PC-9 (cell line): ENCODE measurements at regions not wholly inside any gene's neighbourhood (a gene's known extent, or its start where the extent isn't known, plus 50 kb on each side); places are given as distances from the start of the nearest gene placed in this dataset.

Experiments
- CTCF ChIP-seq: fragments of 200-600 bp; sonication (generic); conservative IDR thresholded peaks from 2 replicates; pipeline ENCODE4 v1.6.1; 2017; ENCODE audit warnings: mixed run types, antibody characterized with exemption, mild to moderate bottlenecking, moderate library complexity
- EZH2 ChIP-seq: fragments of 200-600 bp; sonication (generic); IDR thresholded peaks from 2 replicates; pipeline ENCODE4 v1.8.0; 2017; ENCODE audit warnings: antibody characterized with exemption, low read depth

GRCh38 chr16:64846966-64847365, 274.9 kb downstream of the CDH11 start:
- TF ChIP-seq CTCF: no peak
- no peak for TF ChIP-seq EZH2
